ENCODE measurements at regions not wholly inside any gene's neighbourhood (a gene's known extent, or its start where the extent isn't known, plus 50 kb on each side); places are given as distances from the start of the nearest gene placed in this dataset.

GRCh38 chr11:26048271-26048670 is 283.7 kb upstream of the ANO3 start:
- TF ChIP-seq, protein P1, sequence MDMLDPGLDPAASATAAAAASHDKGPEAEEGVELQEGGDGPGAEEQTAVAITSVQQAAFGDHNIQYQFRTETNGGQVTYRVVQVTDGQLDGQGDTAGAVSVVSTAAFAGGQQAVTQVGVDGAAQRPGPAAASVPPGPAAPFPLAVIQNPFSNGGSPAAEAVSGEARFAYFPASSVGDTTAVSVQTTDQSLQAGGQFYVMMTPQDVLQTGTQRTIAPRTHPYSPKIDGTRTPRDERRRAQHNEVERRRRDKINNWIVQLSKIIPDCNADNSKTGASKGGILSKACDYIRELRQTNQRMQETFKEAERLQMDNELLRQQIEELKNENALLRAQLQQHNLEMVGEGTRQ (IDR thresholded peaks at IDR 0.05; ENCODE audit: borderline replicate concordance, low read depth, low read length), result no peak
- TF ChIP-seq POLR2AphosphoS5 (IDR thresholded peaks at IDR 0.05; ENCODE audit: low read depth, low read length) (no peak), TAF1 (IDR thresholded peaks at IDR 0.05; ENCODE audit: borderline replicate concordance, low read depth, low read length) (no peak)

All from SK-N-SH (cell line).